ENCODE measurements at regions not wholly inside any gene's neighbourhood (a gene's known extent, or its start where the extent isn't known, plus 50 kb on each side); places are given as distances from the start of the nearest gene placed in this dataset.
"Not testable (repeated sequence)": the region's sequence is repeated elsewhere in the genome, so short reads cannot be mapped to it uniquely, and the experiment has no call there.

DNA sequence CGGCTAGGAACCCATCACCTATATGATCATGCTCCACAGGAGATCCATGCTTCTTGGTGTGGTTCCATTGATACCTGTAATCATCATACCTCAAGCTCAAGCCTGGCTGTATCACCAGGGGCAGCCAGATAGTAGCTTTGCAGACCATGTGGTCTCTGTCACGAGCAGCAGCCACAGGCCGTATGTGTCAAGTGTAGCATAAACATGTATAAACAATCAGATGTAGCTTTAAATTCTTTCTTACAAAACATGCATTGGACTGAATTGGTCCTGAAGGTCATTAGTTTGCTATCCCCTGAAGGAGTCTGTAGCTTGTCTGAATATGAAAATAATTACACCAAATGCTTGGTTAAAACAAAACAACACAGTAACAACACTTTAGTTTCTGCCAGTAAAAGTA is 1223.2 kb upstream of the TMEM132C start:
- Histone ChIP-seq H3K27ac (no peak overlapping the region), H3K4me3 (no peak overlapping the region)
- TF ChIP-seq, protein P1, sequence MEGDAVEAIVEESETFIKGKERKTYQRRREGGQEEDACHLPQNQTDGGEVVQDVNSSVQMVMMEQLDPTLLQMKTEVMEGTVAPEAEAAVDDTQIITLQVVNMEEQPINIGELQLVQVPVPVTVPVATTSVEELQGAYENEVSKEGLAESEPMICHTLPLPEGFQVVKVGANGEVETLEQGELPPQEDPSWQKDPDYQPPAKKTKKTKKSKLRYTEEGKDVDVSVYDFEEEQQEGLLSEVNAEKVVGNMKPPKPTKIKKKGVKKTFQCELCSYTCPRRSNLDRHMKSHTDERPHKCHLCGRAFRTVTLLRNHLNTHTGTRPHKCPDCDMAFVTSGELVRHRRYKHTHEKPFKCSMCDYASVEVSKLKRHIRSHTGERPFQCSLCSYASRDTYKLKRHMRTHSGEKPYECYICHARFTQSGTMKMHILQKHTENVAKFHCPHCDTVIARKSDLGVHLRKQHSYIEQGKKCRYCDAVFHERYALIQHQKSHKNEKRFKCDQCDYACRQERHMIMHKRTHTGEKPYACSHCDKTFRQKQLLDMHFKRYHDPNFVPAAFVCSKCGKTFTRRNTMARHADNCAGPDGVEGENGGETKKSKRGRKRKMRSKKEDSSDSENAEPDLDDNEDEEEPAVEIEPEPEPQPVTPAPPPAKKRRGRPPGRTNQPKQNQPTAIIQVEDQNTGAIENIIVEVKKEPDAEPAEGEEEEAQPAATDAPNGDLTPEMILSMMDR (IDR thresholded peaks at IDR 0.05): no peak
- no peak for DNase-seq (ENCODE audit: low spot score)

DNA sequence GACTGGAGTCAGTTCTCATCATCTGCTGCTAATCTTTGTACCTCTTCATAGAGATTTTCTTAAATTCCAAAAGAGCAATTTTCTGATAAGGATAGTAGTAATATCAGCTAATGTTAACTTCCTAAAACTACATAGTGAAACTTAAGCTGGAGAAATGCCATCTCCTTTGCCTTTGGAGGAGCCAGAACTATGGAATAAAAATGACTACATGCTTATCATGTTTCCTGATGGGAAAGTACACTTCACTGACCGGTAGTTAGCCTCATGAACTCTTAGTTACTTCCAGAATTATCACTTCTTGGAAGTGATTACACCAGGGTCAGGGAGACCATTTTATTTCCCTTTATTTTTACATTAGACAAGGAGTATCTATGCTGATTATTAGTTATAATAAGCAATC is 1222.1 kb upstream of the TMEM132C start:
- TF ChIP-seq, protein P1 (IDR thresholded peaks at IDR 0.05): no peak
- no peak overlapping the region for H3K27ac ChIP-seq
- H3K4me3 ChIP-seq: no peak overlapping the region
- DNase-seq (ENCODE audit: low spot score): no peak

DNA sequence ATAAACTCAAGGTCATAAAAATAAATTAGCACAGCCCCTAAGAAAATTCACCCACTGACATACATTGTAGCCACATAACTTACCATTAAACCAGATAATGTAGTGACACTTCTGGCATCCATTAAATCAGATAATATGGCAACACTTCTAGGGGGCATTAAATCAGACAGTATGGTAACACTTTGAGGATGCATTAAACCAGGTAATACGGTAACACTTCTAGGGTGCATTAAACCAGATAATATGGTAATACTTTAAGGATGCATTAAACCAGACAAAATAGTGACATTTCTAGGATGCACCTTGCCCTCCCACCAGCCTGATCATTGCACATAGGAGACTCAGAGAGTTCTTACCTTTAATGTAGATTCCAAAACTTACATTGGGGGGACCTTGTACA is 1220.5 kb upstream of the TMEM132C start:
- H3K27ac ChIP-seq: no peak overlapping the region
- DNase-seq (ENCODE audit: low spot score): no peak
- H3K4me3 ChIP-seq: no peak overlapping the region
- TF ChIP-seq, protein P1 (IDR thresholded peaks at IDR 0.05): no peak

DNA sequence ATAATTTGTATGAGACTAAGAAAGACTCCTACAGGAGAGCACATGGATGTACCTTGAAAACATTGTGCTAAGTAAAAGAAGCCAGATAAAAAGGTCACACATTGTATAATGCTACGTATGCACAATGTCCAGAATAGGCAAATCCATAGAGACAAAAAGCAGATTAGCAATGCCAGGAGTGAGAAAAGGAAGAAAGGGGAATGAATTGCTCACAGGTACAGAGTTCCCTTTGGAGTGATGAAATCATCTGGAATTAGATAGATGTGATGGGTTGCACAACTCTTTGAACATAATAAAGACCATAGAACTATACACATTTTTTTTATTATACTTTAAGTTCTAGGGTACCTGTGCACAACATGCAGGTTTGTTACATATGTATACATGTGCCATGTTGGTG is 1218.9 kb upstream of the TMEM132C start:
- no peak overlapping the region for H3K27ac ChIP-seq
- no peak for DNase-seq (ENCODE audit: low spot score)
- no peak overlapping the region for H3K4me3 ChIP-seq
- TF ChIP-seq, protein P1 (IDR thresholded peaks at IDR 0.05): no peak

DNA sequence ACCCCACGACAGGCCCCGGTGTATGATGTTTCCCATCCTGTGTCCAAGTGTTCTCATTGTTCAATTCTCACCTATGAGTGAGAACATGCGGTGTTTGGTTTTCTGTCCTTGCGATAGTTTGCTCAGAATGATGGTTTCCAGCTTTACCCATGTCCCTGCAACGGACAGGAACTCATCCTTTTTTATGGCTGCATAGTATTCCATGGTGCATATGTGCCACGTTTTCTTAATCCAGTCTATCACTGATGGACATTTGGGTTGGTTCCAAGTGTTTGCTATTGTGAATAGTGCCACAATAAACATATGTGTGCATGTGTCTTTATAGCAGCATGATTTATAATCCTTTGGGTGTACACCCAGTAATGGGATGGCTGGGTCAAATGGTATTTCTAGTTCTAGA is 1218.4 kb upstream of the TMEM132C start:
- not testable (repeated sequence) for H3K4me3 ChIP-seq; H3K27ac ChIP-seq; DNase-seq (ENCODE audit: low spot score)

DNA sequence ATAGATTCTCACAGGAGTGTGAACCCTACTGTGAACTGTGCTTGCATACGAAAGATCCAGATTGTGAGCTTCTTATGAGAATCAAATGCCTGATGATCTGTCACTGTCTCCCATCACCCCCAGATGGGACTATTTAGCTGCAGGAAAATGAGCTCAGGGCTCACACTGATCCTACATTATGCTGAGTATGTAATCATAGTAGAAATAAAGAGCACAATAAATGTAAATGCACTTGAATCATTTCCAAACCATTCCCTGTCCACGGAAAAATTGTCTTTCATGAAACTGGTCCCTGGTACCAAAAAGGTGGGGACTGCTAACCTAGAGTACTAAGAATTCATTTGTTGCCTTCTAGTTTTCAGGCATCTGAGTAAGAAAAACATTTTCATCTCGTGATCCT is 1215.8 kb upstream of the TMEM132C start:
- Histone ChIP-seq H3K4me3 (no peak overlapping the region), H3K27ac (no peak overlapping the region)
- no peak for DNase-seq (ENCODE audit: low spot score)
- TF ChIP-seq, protein P1 (IDR thresholded peaks at IDR 0.05): no peak

DNA sequence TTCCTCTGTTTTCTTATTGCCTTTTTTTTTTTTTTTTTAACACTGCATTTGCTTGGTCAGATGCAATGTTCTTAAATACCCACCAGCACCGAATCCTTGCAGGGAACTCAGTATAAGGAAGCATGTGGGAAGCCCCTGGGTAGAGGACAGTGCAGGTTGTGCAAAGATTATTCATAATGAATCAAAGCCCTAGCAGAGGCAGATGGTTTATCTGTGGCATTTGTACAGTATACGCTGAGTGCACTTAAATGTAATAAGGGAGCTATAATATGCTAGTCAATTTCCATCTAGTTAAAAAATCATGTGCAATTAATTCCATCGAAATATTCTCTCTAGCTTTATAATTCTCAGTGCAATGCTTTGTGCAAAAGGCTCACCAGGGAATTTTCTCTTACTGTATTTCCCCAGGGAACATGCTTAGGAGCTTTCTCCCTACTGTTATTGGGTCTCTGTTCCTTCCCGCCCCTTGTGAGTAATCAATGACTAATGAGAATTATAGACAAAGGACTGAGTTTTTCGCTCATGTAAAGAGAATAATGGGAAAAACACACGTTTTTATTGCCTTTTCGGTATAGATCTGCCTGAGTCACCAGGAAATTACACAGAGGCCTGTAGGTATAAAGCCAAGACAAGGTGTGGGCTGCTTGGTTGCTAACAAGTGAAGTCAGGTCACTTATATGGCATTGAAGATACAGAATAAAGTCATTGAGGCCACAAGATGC is 1214.3 kb upstream of the TMEM132C start:
- no peak overlapping the region for H3K27ac ChIP-seq
- no peak for DNase-seq (ENCODE audit: low spot score)
- H3K4me3 ChIP-seq: no peak overlapping the region
- TF ChIP-seq, protein P1 (IDR thresholded peaks at IDR 0.05): no peak

Measured in coronary artery (tissue), 2 donors.